ENCODE measurements at regions not wholly inside any gene's neighbourhood (a gene's known extent, or its start where the extent isn't known, plus 50 kb on each side); places are given as distances from the start of the nearest gene placed in this dataset.
"Not testable (repeated sequence)": the region's sequence is repeated elsewhere in the genome, so short reads cannot be mapped to it uniquely, and the experiment has no call there.

GRCh38 chr11:96925862-96926261, 536.0 kb downstream of the JRKL start:
- no peak for DNase-seq

- no peak for DNase-seq
These were observed 550.4 kb downstream of the JRKL start for GRCh38 chr11:96940227-96940626.

GRCh38 chr11:96942855-96943254, 553.0 kb downstream of the JRKL start:
- no peak for DNase-seq

- no peak for DNase-seq
These were observed 554.2 kb downstream of the JRKL start for GRCh38 chr11:96943970-96944369.

- no peak for DNase-seq
These were observed 558.3 kb downstream of the JRKL start for GRCh38 chr11:96948066-96948465.

- no peak for DNase-seq
These were observed 559.7 kb downstream of the JRKL start for GRCh38 chr11:96949464-96949863.

GRCh38 chr11:96954587-96955242, 564.9 kb downstream of the JRKL start:
- no peak for DNase-seq

- no peak for DNase-seq
These were observed 570.7 kb downstream of the JRKL start for GRCh38 chr11:96960476-96960875.

- DNase-seq: no peak
These were observed 571.1 kb downstream of the JRKL start for GRCh38 chr11:96960926-96961325.

GRCh38 chr11:96961931-96962330, 572.1 kb downstream of the JRKL start:
- no peak for DNase-seq

GRCh38 chr11:96963375-96963774, 573.6 kb downstream of the JRKL start:
- no peak for DNase-seq

- no peak for DNase-seq
These were observed 574.8 kb downstream of the JRKL start for GRCh38 chr11:96964661-96965060.

- no peak for DNase-seq
These were observed 577.8 kb downstream of the JRKL start for GRCh38 chr11:96967616-96968015.

- DNase-seq: no peak
These were observed 579.4 kb downstream of the JRKL start for GRCh38 chr11:96969251-96969650.

GRCh38 chr11:96978751-96979150, 588.9 kb downstream of the JRKL start:
- no peak for DNase-seq

GRCh38 chr11:96986516-96986915, 596.7 kb downstream of the JRKL start:
- no peak for DNase-seq

- DNase-seq: no peak
These were observed 601.1 kb downstream of the JRKL start for GRCh38 chr11:96990914-96991313.

GRCh38 chr11:97000481-97000880, 610.7 kb downstream of the JRKL start:
- no peak for DNase-seq

GRCh38 chr11:97007283-97007682, 617.5 kb downstream of the JRKL start:
- DNase-seq: no peak

GRCh38 chr11:97009613-97010012, 619.8 kb downstream of the JRKL start:
- DNase-seq: no peak

GRCh38 chr11:97010997-97011396, 621.2 kb downstream of the JRKL start:
- not testable (repeated sequence) for DNase-seq

GRCh38 chr11:97015327-97015726, 625.5 kb downstream of the JRKL start:
- no peak for DNase-seq

GRCh38 chr11:97019305-97019704, 629.5 kb downstream of the JRKL start:
- DNase-seq: no peak

- no peak for DNase-seq
These were observed 629.9 kb downstream of the JRKL start for GRCh38 chr11:97019754-97020153.

- DNase-seq: no peak
These were observed 633.1 kb downstream of the JRKL start for GRCh38 chr11:97022955-97023354.

Data from C1 segment of cervical spinal cord (tissue), 14 donors.